ENCODE measurements at regions not wholly inside any gene's neighbourhood (a gene's known extent, or its start where the extent isn't known, plus 50 kb on each side); places are given as distances from the start of the nearest gene placed in this dataset.

GRCh38 chr13:103715335-103715734 lies 649.1 kb upstream of the SLC10A2 start:
- H3K9me3 ChIP-seq (ENCODE audit: control insufficient read depth, insufficient read depth, low read depth, low read length), result no peaks in the 10 kb centered on the region
- H3K4me3 ChIP-seq (ENCODE audit: low read depth, low read length), result no peak overlapping the region
- no peaks in the 10 kb centered on the region for H3K4me1 ChIP-seq (ENCODE audit: control insufficient read depth, insufficient read depth, low read length)
- CTCF ChIA-PET, result no interaction called here
- no peak for TF ChIP-seq ATF2 (tag by site-specific recombination; IDR thresholded peaks at IDR 0.05; ENCODE audit: low read depth)
- no peak for TF ChIP-seq ZNF837 (tag by site-specific recombination; IDR thresholded peaks at IDR 0.05)
- no peak for TF ChIP-seq REPIN1 (tag by site-specific recombination; IDR thresholded peaks at IDR 0.05; ENCODE audit: low read depth)
- TF ChIP-seq ZNF501 (tag by site-specific recombination; IDR thresholded peaks at IDR 0.05), result no peak
- TF ChIP-seq MZF1 (tag by site-specific recombination; IDR thresholded peaks at IDR 0.05; ENCODE audit: borderline replicate concordance), result no peak
- no peak for TF ChIP-seq PRDM10 (tag by site-specific recombination; IDR thresholded peaks at IDR 0.05)
- no peak for TF ChIP-seq ZNF37A (tag by site-specific recombination; IDR thresholded peaks at IDR 0.05)
- TF ChIP-seq ZBTB11 (tag by site-specific recombination; conservative IDR thresholded peaks at IDR 0.05; ENCODE audit: low read depth), result no peak
- no peak for TF ChIP-seq ZNF133 (tag by site-specific recombination; IDR thresholded peaks at IDR 0.05)
- TF ChIP-seq OSR2 (tag by site-specific recombination; IDR thresholded peaks at IDR 0.05), result no peak
- TF ChIP-seq YY2 (tag by site-specific recombination; IDR thresholded peaks at IDR 0.05), result no peak
- no peak for TF ChIP-seq KLF9 (tag by site-specific recombination; IDR thresholded peaks at IDR 0.05; ENCODE audit: low read depth)
- no peaks in the 10 kb centered on the region for H3K36me3 ChIP-seq (ENCODE audit: control insufficient read depth in 2 of 2, insufficient read depth in 1 of 2, low read length in 2 of 2)
- POLR2A ChIA-PET, result no interaction called here
- H3K27ac ChIP-seq (ENCODE audit: extremely low read depth, low read depth, low read length), result no peak overlapping the region

- CTCF ChIA-PET, result no interaction called here
- H3K9me3 ChIP-seq (ENCODE audit: control insufficient read depth, insufficient read depth, low read depth, low read length), result no peaks in the 10 kb centered on the region
- H3K4me1 ChIP-seq (ENCODE audit: control insufficient read depth, insufficient read depth, low read length), result no peaks in the 10 kb centered on the region
- no peak overlapping the region for H3K27ac ChIP-seq (ENCODE audit: extremely low read depth, low read depth, low read length)
- no peak overlapping the region for H3K4me3 ChIP-seq (ENCODE audit: low read depth, low read length)
- H3K36me3 ChIP-seq (ENCODE audit: control insufficient read depth in 2 of 2, insufficient read depth in 1 of 2, low read length in 2 of 2), result no peaks in the 10 kb centered on the region
- TF ChIP-seq TRIM28 (IDR thresholded peaks at IDR 0.05; ENCODE audit: borderline replicate concordance, low read length) (no peak), ZNF561 (tag by site-specific recombination; IDR thresholded peaks at IDR 0.05; ENCODE audit: borderline replicate concordance) (no peak), ZNF571 (tag by site-specific recombination; IDR thresholded peaks at IDR 0.05) (no peak), ZNF521 (tag by site-specific recombination; IDR thresholded peaks at IDR 0.05) (no peak), SALL2 (tag by site-specific recombination; IDR thresholded peaks at IDR 0.05; ENCODE audit: borderline replicate concordance) (no peak), ZNF610 (tag by site-specific recombination; IDR thresholded peaks at IDR 0.05; ENCODE audit: borderline replicate concordance) (no peak), SP3 (tag by site-specific recombination; IDR thresholded peaks at IDR 0.05) (no peak), ZNF223 (tag by site-specific recombination; IDR thresholded peaks at IDR 0.05) (no peak), REPIN1 (tag by site-specific recombination; IDR thresholded peaks at IDR 0.05; ENCODE audit: low read depth) (no peak)
- POLR2A ChIA-PET, result interaction anchor here (0.7 kb wide), 1 partner anchor 36 kb away, joined by 4 read pairs; no protein-coding TSS in a partner anchor
Observed at GRCh38 chr13:103703246-103703645, 637.0 kb upstream of the SLC10A2 start.
